Fibroblast of the aortic adventitia (primary cell): ENCODE measurements at regions not wholly inside any gene's neighbourhood (a gene's known extent, or its start where the extent isn't known, plus 50 kb on each side); places are given as distances from the start of the nearest gene placed in this dataset.

Experiments
- DNase-seq: peaks from one replicate; pipeline ENCODE4 v3.0.0-alpha.2; 2010; ENCODE audit warnings: low read depth
- H3K4me3 ChIP-seq: 2 replicates; pipeline ENCODE4 v1.5.1; 2011; ENCODE audit warnings: low read depth, mild to moderate bottlenecking, control low read depth, low read length, moderate library complexity
- TF ChIP-seq, protein P1 (sequence below): IDR thresholded peaks from 2 replicates; pipeline ENCODE4 v1.5.1; 2011; ENCODE audit warnings: mild to moderate bottlenecking, low read length, control low read depth, inconsistent platforms; ENCODE audit not compliant: insufficient read depth

DNA sequence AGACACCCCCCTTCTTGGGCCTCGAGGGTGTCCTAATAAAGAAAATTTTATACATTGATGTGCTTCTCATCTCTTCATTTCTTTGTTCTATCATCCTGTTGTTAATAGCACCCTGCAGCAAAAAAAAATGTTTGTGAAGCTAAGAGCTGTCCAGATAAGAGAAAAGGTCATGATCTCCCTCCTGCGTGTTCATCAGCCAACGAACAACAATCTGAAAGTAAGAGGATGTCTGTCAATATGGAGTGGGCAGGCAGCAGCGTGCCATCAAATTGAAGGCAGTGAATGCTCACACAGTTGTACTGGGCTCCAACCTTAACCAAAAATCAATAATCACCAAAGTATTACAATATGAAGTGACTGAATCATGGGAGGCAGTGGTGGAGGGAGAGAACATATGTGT lies 418.6 kb upstream of the ONECUT1 start:
- DNase-seq: no peak
- TF ChIP-seq, protein P1, sequence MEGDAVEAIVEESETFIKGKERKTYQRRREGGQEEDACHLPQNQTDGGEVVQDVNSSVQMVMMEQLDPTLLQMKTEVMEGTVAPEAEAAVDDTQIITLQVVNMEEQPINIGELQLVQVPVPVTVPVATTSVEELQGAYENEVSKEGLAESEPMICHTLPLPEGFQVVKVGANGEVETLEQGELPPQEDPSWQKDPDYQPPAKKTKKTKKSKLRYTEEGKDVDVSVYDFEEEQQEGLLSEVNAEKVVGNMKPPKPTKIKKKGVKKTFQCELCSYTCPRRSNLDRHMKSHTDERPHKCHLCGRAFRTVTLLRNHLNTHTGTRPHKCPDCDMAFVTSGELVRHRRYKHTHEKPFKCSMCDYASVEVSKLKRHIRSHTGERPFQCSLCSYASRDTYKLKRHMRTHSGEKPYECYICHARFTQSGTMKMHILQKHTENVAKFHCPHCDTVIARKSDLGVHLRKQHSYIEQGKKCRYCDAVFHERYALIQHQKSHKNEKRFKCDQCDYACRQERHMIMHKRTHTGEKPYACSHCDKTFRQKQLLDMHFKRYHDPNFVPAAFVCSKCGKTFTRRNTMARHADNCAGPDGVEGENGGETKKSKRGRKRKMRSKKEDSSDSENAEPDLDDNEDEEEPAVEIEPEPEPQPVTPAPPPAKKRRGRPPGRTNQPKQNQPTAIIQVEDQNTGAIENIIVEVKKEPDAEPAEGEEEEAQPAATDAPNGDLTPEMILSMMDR: no peak
- H3K4me3 ChIP-seq: no peak overlapping the region

DNA sequence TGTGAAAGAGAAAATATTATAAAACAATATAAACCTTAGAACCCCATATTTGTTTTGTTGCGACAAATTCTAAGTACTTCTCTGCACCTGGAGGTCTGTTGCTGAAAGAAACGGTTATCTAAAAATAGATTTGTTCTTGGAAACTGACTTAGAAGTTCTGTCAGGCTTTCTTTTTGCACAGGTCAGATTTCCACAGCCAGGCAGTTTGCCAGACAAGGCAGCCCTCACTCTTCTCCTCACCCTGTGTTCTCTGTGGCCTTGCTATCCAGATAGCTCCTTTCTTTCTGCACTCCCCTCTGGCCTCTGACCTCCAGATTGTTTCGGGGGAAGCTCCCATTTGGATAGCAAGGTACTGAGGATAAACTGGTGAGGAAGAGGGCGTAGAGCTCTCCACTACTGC lies 413.3 kb upstream of the ONECUT1 start:
- TF ChIP-seq, protein P1: no peak
- DNase-seq: no peak
- no peak overlapping the region for H3K4me3 ChIP-seq

DNA sequence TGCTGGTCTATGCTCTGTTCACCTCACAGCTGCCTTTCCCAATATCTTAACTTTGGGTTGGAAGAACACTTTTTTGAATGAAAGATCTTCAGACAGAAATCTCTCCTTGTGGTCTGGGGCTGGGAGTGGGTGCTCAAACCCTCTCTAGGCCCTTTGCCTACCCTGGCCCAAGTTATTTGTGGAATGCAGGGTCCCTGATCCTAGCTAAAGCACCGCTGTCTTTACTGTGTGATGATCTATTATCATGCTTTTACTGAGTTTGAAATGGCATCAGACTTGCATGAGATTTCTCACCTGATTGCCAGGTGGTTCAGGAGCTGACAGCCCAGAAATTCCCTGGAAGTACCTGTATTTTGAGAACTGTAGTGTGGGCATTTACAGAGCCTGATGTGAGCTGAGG lies 412.7 kb upstream of the ONECUT1 start:
- DNase-seq: no peak
- TF ChIP-seq, protein P1: no peak
- H3K4me3 ChIP-seq: no peak overlapping the region

DNA sequence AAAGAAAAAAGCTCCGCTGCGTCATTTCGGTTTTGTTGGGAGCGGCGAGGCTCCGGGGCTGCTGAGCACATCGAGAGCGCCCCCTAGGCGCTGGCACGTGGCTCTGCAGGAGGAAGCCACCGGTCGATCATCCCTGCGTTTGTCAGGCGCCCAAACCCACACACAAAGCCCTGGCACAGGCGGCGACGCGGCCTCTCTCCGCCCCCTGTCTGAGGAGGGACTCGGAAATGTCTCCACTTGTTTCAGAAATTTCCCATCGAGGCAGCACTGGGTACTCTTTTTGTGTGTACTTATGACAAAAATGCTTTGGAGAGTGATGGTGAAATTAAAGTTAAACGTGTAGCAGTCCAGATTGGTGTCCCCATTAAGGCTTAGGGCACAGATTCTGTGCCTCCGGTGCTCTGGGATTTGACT lies 407.3 kb upstream of the ONECUT1 start:
- DNase-seq: peak; percentile 44
- no peak overlapping the region for H3K4me3 ChIP-seq
- TF ChIP-seq, protein P1: peak; percentile 77

DNA sequence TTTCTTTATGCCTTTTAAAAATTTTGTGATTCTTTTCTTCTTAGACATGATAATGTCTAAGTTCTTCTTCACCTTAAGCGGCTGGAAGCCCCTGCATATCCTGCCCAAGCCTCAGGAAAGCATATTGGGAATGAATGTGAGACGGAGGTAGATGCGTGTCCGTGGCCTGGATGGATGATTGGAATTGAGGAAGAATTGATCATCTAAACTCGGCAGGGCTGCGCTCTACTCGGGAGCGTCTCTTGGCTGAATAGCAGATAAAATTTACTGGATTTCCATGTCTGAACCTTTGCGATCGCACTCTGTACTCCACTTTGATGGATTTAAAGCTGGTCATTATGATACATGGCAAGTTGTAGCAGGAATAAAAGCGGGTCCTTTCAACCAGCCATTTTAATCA lies 406.7 kb upstream of the ONECUT1 start:
- TF ChIP-seq, protein P1: no peak
- no peak for DNase-seq
- H3K4me3 ChIP-seq: no peak overlapping the region

DNA sequence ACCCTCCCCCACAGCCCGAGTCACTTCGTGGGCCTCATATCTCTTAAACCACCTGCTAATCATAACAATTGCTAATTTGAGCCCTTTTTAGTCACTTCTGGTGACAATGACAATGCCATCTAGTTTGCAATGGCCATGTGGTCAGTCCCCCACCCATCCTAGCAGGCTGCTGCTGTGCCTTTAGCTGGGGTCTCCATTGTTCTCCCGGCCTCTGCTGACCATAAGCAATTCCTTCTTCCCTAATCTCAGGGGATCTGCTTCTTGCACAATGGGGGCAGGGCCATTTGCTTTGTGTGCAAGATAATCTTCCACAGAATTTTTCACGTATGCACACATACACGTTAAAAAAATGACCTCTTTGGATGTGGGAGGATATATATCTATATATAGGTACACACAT lies 406.1 kb upstream of the ONECUT1 start:
- no peak for DNase-seq
- H3K4me3 ChIP-seq: no peak overlapping the region
- TF ChIP-seq, protein P1: no peak

DNA sequence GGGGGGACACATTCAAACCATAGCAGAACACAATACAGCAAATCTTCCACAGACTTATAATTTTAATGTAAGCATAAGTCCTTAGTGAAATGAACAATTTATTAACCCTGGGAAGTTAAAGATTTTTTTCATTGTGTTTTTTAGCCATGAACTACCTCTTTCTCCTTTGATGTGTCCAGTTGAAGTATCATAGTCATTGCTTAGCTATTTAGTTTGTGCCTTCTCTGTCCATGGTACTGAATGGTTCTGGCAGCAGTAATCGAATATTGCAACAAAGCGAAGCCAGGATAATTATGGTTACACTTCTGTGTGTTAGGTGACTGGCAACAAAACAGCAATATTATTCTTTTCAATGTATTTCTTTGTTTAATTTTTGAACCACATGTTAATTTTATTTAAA lies 403.0 kb upstream of the ONECUT1 start:
- DNase-seq: peak; percentile 1
- H3K4me3 ChIP-seq: no peak overlapping the region
- TF ChIP-seq, protein P1: no peak
